HL-60 (cell line): ENCODE measurements at regions not wholly inside any gene's neighbourhood (a gene's known extent, or its start where the extent isn't known, plus 50 kb on each side); places are given as distances from the start of the nearest gene placed in this dataset.
"Not testable (repeated sequence)": the region's sequence is repeated elsewhere in the genome, so short reads cannot be mapped to it uniquely, and the experiment has no call there.

Experiments used
- DNase-seq, 2 experiments: peaks; one replicate each; pipeline ENCODE4 v3.0.0-alpha.2; 2010 to 2020; ENCODE audit warnings: low read depth in 1 of 2, low spot score in 1 of 2
- H3K27ac ChIP-seq: fragments of 250-450 bp; sonication (Bioruptor Pico); replicated peaks from 2 replicates; pipeline ENCODE4 v1.5.1; 2020; ENCODE audit warnings: mild to moderate bottlenecking, moderate library complexity
- H3K27me3 ChIP-seq: fragments of 250-450 bp; sonication (Bioruptor Pico); 2 replicates; pipeline ENCODE4 v1.5.1; 2021; ENCODE audit warnings: mild to moderate bottlenecking, moderate library complexity; ENCODE audit not compliant: insufficient read depth, poor library complexity, severe bottlenecking
- H3K4me3 ChIP-seq: replicated peaks from 2 replicates; pipeline ENCODE4 v1.5.1; 2011; ENCODE audit warnings: mild to moderate bottlenecking, control low read depth, low read length; ENCODE audit not compliant: insufficient read depth
- CTCF ChIP-seq: IDR thresholded peaks from one replicate; pipeline ENCODE4 v1.5.1; 2011; ENCODE audit warnings: low read length, control low read depth, inconsistent platforms; ENCODE audit not compliant: insufficient read depth
- GABPA ChIP-seq: IDR thresholded peaks from 2 replicates; pipeline ENCODE4 v1.6.1; 2012; ENCODE audit warnings: low read depth
- POLR2AphosphoS5 ChIP-seq: IDR thresholded peaks from 2 replicates; pipeline ENCODE4 v1.6.1; 2012; ENCODE audit warnings: low read depth
- REST ChIP-seq: IDR thresholded peaks from 2 replicates; pipeline ENCODE4 v1.6.1; 2012; ENCODE audit warnings: low read depth; ENCODE audit not compliant: insufficient replicate concordance
- SPI1 ChIP-seq: IDR thresholded peaks from 2 replicates; pipeline ENCODE4 v1.6.1; 2012; ENCODE audit warnings: low read depth, mild to moderate bottlenecking, borderline replicate concordance

- Histone ChIP-seq H3K4me3 (no peak overlapping the region), H3K27ac (no peak overlapping the region), H3K27me3 (no peaks in the 10 kb centered on the region)
- no peak for DNase-seq
- TF ChIP-seq CTCF (no peak), REST (no peak), POLR2AphosphoS5 (no peak), SPI1 (no peak), GABPA (no peak)
Measured at GRCh38 chrX:112247714-112248113, 165.1 kb upstream of the TRPC5 start.

- no peaks in the 10 kb centered on the region for H3K27me3 ChIP-seq
- TF ChIP-seq REST (no peak), SPI1 (no peak), POLR2AphosphoS5 (no peak), GABPA (no peak), CTCF (no peak)
- DNase-seq, result no peak
- H3K4me3 ChIP-seq, result no peak overlapping the region
- H3K27ac ChIP-seq, result no peak overlapping the region
Measured at GRCh38 chrX:112235547-112235946, 153.0 kb upstream of the TRPC5 start.

GRCh38 chrX:112233164-112233563 lies 150.6 kb upstream of the TRPC5 start:
- no peak for DNase-seq
- H3K4me3 ChIP-seq, result no peak overlapping the region
- H3K27ac ChIP-seq, result no peak overlapping the region
- TF ChIP-seq SPI1, result no peak
- TF ChIP-seq CTCF, result no peak
- TF ChIP-seq GABPA, result no peak
- TF ChIP-seq REST, result no peak
- TF ChIP-seq POLR2AphosphoS5, result no peak
- no peaks in the 10 kb centered on the region for H3K27me3 ChIP-seq

- not testable (repeated sequence) for H3K27ac ChIP-seq, DNase-seq, H3K4me3 ChIP-seq, H3K27me3 ChIP-seq
Measured at GRCh38 chrX:112226795-112227194, 144.2 kb upstream of the TRPC5 start.
